Mesenchymal stem cell (in vitro differentiated cells and primary cell): ENCODE measurements at regions not wholly inside any gene's neighbourhood (a gene's known extent, or its start where the extent isn't known, plus 50 kb on each side); places are given as distances from the start of the nearest gene placed in this dataset.
A peak's percentile ranks its signal among the peaks of the same experiment; 100 is the strongest.

ENCODE experiments used
- DNase-seq: peaks from one replicate; pipeline ENCODE4 v3.0.0-alpha.2; 2013
- H2AFZ ChIP-seq: one replicate; pipeline ENCODE4 v1.6.1; 2013; ENCODE audit warnings: low read depth, mild to moderate bottlenecking, control low read depth, inconsistent platforms, low read length, moderate library complexity
- H2AK5ac ChIP-seq: 2 replicates; pipeline ENCODE4 v1.6.1; 2013; ENCODE audit warnings: low read length, moderate library complexity, mild to moderate bottlenecking, inconsistent platforms; ENCODE audit not compliant: severe bottlenecking
- H2BK120ac ChIP-seq: one replicate; pipeline ENCODE4 v1.6.1; 2013; ENCODE audit warnings: low read depth, mild to moderate bottlenecking, inconsistent platforms, low read length, moderate library complexity
- H2BK12ac ChIP-seq, 2 experiments: one replicate each; pipeline ENCODE4 v1.6.1; 2013; ENCODE audit warnings: inconsistent platforms in 2 of 2, low read length in 2 of 2, mild to moderate bottlenecking in 2 of 2, moderate library complexity in 2 of 2, control low read depth in 1 of 2
- H2BK15ac ChIP-seq: one replicate; pipeline ENCODE4 v1.6.1; 2013; ENCODE audit warnings: mild to moderate bottlenecking, low read depth, inconsistent platforms; ENCODE audit not compliant: poor library complexity, severe bottlenecking
- H2BK5ac ChIP-seq: 2 replicates; pipeline ENCODE4 v1.6.1; 2013; ENCODE audit warnings: low read depth, mild to moderate bottlenecking, low read length, control low read depth, inconsistent platforms; ENCODE audit not compliant: poor library complexity, severe bottlenecking
- H3K14ac ChIP-seq, 2 experiments: one replicate each; pipeline ENCODE4 v1.6.1; 2013; ENCODE audit warnings: inconsistent platforms in 2 of 2, low read length in 2 of 2, control low read depth in 1 of 2, mild to moderate bottlenecking in 1 of 2, moderate library complexity in 1 of 2
- H3K18ac ChIP-seq, 2 experiments: one replicate each; pipeline ENCODE4 v1.6.1; 2013; ENCODE audit warnings: inconsistent platforms in 2 of 2, low read length in 2 of 2, control low read depth in 1 of 2, low read depth in 1 of 2, mild to moderate bottlenecking in 1 of 2
- H3K23ac ChIP-seq, 2 experiments: one replicate each; pipeline ENCODE4 v1.6.1; 2013; ENCODE audit warnings: inconsistent platforms in 2 of 2, low read length in 2 of 2, mild to moderate bottlenecking in 2 of 2, moderate library complexity in 2 of 2, control low read depth in 1 of 2
- H3K27ac ChIP-seq: 2 replicates; pipeline ENCODE4 v1.5.1; 2013; ENCODE audit warnings: mild to moderate bottlenecking, moderate library complexity, low read length, control low read depth, inconsistent platforms; ENCODE audit not compliant: poor library complexity, severe bottlenecking
- H3K27me3 ChIP-seq, 2 experiments: 2 replicates each; pipeline versions ENCODE4 v1.6.1 to v1.7.0; 2013; ENCODE audit warnings: low read length in 2 of 2, mild to moderate bottlenecking in 2 of 2, moderate library complexity in 2 of 2, control low read depth in 1 of 2, inconsistent platforms in 1 of 2; ENCODE audit not compliant: control insufficient read depth in 1 of 2, insufficient read depth in 1 of 2
- H3K36me3 ChIP-seq, 2 experiments: 2 replicates each; pipeline versions ENCODE4 v1.6.1 to v1.7.0; 2013; ENCODE audit warnings: low read length in 2 of 2, control low read depth in 1 of 2, inconsistent platforms in 1 of 2, low read depth in 1 of 2, mild to moderate bottlenecking in 1 of 2; ENCODE audit not compliant: insufficient read depth in 2 of 2, control insufficient read depth in 1 of 2
- H3K4ac ChIP-seq, 2 experiments: one replicate each; pipeline ENCODE4 v1.6.1; 2013; ENCODE audit warnings: inconsistent platforms in 2 of 2, low read length in 2 of 2, mild to moderate bottlenecking in 2 of 2, moderate library complexity in 2 of 2, control low read depth in 1 of 2, low read depth in 1 of 2
- H3K4me1 ChIP-seq: 2 replicates; pipeline ENCODE4 v1.6.1; 2013; ENCODE audit warnings: low read depth, low read length, control low read depth; ENCODE audit not compliant: control insufficient read depth, insufficient read depth
- H3K4me2 ChIP-seq: 2 replicates; pipeline ENCODE4 v1.6.1; 2013; ENCODE audit warnings: low read length, mild to moderate bottlenecking, inconsistent platforms; ENCODE audit not compliant: poor library complexity, severe bottlenecking
- H3K4me3 ChIP-seq, 2 experiments: 2 replicates each; pipeline versions ENCODE4 v1.5.1 to v1.7.0; 2013; ENCODE audit warnings: low read length in 2 of 2, mild to moderate bottlenecking in 2 of 2, control low read depth in 1 of 2, low read depth in 1 of 2; ENCODE audit not compliant: insufficient read depth in 1 of 2
- H3K79me1 ChIP-seq: replicated peaks from 2 replicates; pipeline ENCODE4 v1.6.1; 2013; ENCODE audit warnings: mild to moderate bottlenecking, control low read depth, low read length, inconsistent platforms; ENCODE audit not compliant: poor library complexity, severe bottlenecking
- H3K9ac ChIP-seq: 2 replicates; pipeline ENCODE4 v1.7.0; 2013; ENCODE audit warnings: mild to moderate bottlenecking, low read length, moderate library complexity
- H3K9me3 ChIP-seq: 2 replicates; pipeline ENCODE4 v1.7.0; 2013; ENCODE audit warnings: mild to moderate bottlenecking, low read length; ENCODE audit not compliant: control insufficient read depth
- H4K8ac ChIP-seq: one replicate; pipeline ENCODE4 v1.6.1; 2013; ENCODE audit warnings: inconsistent platforms, mild to moderate bottlenecking, low read length, moderate library complexity
- H4K91ac ChIP-seq: one replicate; pipeline ENCODE4 v1.6.1; 2013; ENCODE audit warnings: mild to moderate bottlenecking, low read length, inconsistent platforms
- WGBS: methylation state at CpG from one replicate; pipeline ENCODE4 v1.1.7; 2013; ENCODE audit warnings: mixed read lengths; 5-methylcytosine and 5-hydroxymethylcytosine counted together

GRCh38 chr12:19647806-19648556, 208.7 kb downstream of the AEBP2 start:
- Histone ChIP-seq H3K9ac (no peak overlapping the region), H3K27ac (no peak overlapping the region), H3K18ac (no peak overlapping the region), H3K9me3 (peaks cover 13% of the 10 kb centered on the region), H3K36me3 (no peaks in the 10 kb centered on the region), H2AFZ (no peak overlapping the region), H3K14ac (no peak overlapping the region), H2BK120ac (no peak overlapping the region), H3K4me1 (no peaks in the 10 kb centered on the region), H4K91ac (no peak overlapping the region), H3K4me3 (no peak overlapping the region), H2AK5ac (no peak overlapping the region), H3K4ac (no peak overlapping the region), H2BK12ac (no peak overlapping the region), H3K79me1 (no peaks in the 10 kb centered on the region), H2BK5ac (no peak overlapping the region), H2BK15ac (no peak overlapping the region), H4K8ac (no peak overlapping the region), H3K4me2 (no peak overlapping the region), H3K27me3 (no peaks in the 10 kb centered on the region), H3K23ac (no peak overlapping the region)
- DNase-seq: no peak
- WGBS: 84% methylated on average over 8 of the region's 8 CpGs

GRCh38 chr12:19648591-19648990, 209.3 kb downstream of the AEBP2 start:
- Histone ChIP-seq H3K79me1 (no peaks in the 10 kb centered on the region), H3K14ac (no peak overlapping the region), H3K4ac (no peak overlapping the region)

GRCh38 chr12:19652386-19652785, 213.1 kb downstream of the AEBP2 start:
- Histone ChIP-seq H3K18ac (no peak overlapping the region), H4K91ac (no peak overlapping the region), H3K4me1 (no peaks in the 10 kb centered on the region), H3K4ac (no peak overlapping the region), H2BK12ac (no peak overlapping the region), H2BK15ac (no peak overlapping the region), H3K14ac (no peak overlapping the region), H3K9ac (no peak overlapping the region), H3K4me3 (no peak overlapping the region), H3K36me3 (no peaks in the 10 kb centered on the region), H3K79me1 (no peaks in the 10 kb centered on the region), H4K8ac (no peak overlapping the region), H3K27ac (no peak overlapping the region), H3K27me3 (no peaks in the 10 kb centered on the region), H2AK5ac (no peak overlapping the region), H2BK5ac (no peak overlapping the region), H2BK120ac (no peak overlapping the region), H3K9me3 (no peaks in the 10 kb centered on the region), H3K23ac (no peak overlapping the region), H2AFZ (no peak overlapping the region), H3K4me2 (no peak overlapping the region)
- DNase-seq: peak; percentile 14
- WGBS: no CpG with 5 or more reads among the region's 2 CpGs

More at GRCh38 chr12:19648591-19648990, 209.3 kb downstream of the AEBP2 start:
- peaks cover 13% of the 10 kb centered on the region for H3K9me3 ChIP-seq
- H3K27me3 ChIP-seq: no peaks in the 10 kb centered on the region
- H4K91ac ChIP-seq: no peak overlapping the region
- no peaks in the 10 kb centered on the region for H3K4me1 ChIP-seq
- no peak overlapping the region for H2BK15ac ChIP-seq
- DNase-seq: no peak
- no peak overlapping the region for H3K18ac ChIP-seq
- no peak overlapping the region for H3K27ac ChIP-seq
- 87% methylated on average over 3 of the region's 3 CpGs for WGBS
- H3K4me2 ChIP-seq: no peak overlapping the region
- H2AK5ac ChIP-seq: no peak overlapping the region
- no peak overlapping the region for H2BK5ac ChIP-seq
- H3K4me3 ChIP-seq: no peak overlapping the region
- no peak overlapping the region for H2BK12ac ChIP-seq
- H3K36me3 ChIP-seq: no peaks in the 10 kb centered on the region
- H3K23ac ChIP-seq: no peak overlapping the region
- no peak overlapping the region for H2AFZ ChIP-seq
- H3K9ac ChIP-seq: no peak overlapping the region
- H2BK120ac ChIP-seq: no peak overlapping the region
- no peak overlapping the region for H4K8ac ChIP-seq

GRCh38 chr12:19654650-19655376, 215.5 kb downstream of the AEBP2 start:
- H3K4me1 ChIP-seq: no peaks in the 10 kb centered on the region
- H2AK5ac ChIP-seq: no peak overlapping the region
- H4K91ac ChIP-seq: no peak overlapping the region
- H2BK120ac ChIP-seq: no peak overlapping the region
- DNase-seq: peak; percentile 82
- H3K4me3 ChIP-seq: no peak overlapping the region
- peak overlapping the region; percentile 73 for H3K9ac ChIP-seq
- no peak overlapping the region for H3K4me2 ChIP-seq
- 56% methylated on average over 3 of the region's 5 CpGs for WGBS
- H2BK5ac ChIP-seq: no peak overlapping the region
- no peak overlapping the region for H3K18ac ChIP-seq
- no peaks in the 10 kb centered on the region for H3K79me1 ChIP-seq
- no peak overlapping the region for H2BK12ac ChIP-seq
- no peak overlapping the region for H3K4ac ChIP-seq
- H2BK15ac ChIP-seq: no peak overlapping the region
- no peak overlapping the region for H3K27ac ChIP-seq
- H3K14ac ChIP-seq: no peak overlapping the region
- no peak overlapping the region for H3K23ac ChIP-seq
- H3K27me3 ChIP-seq: no peaks in the 10 kb centered on the region
- no peak overlapping the region for H4K8ac ChIP-seq
- H3K9me3 ChIP-seq: no peaks in the 10 kb centered on the region
- no peaks in the 10 kb centered on the region for H3K36me3 ChIP-seq
- no peak overlapping the region for H2AFZ ChIP-seq
